ENCODE measurements at regions not wholly inside any gene's neighbourhood (a gene's known extent, or its start where the extent isn't known, plus 50 kb on each side); places are given as distances from the start of the nearest gene placed in this dataset.
"Not testable (repeated sequence)": the region's sequence is repeated elsewhere in the genome, so short reads cannot be mapped to it uniquely, and the experiment has no call there.

DNA sequence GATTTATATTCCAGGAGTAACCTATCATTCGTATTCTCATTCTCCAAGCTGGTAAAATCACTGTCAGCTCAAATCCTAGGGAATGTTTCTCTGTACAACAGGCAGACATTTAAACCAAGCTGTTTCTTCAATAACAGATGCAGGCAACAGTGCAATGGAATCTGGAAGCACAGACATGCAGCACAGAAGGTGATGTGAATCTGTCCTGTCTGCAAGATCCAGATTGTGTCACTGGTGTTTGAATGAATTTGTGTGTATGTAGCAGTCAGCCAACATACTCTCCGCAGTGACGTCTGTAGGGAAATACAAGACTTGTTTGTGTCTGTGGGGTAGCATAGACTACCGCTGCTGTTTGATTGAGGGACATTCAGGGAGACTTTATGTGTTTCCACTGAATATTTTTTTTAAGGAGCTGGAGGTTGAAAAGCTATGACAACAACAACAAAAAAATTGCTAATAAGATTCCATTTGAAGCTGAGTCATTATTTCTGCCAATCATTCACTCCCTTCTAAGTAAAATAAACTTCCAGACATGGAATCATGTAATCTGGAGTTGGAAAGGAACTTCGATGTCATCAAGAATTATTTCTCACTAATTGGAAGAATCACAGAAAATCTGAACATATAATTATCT lies 122.9 kb upstream of the MYO3A start:
- DNase-seq = no peak

DNA sequence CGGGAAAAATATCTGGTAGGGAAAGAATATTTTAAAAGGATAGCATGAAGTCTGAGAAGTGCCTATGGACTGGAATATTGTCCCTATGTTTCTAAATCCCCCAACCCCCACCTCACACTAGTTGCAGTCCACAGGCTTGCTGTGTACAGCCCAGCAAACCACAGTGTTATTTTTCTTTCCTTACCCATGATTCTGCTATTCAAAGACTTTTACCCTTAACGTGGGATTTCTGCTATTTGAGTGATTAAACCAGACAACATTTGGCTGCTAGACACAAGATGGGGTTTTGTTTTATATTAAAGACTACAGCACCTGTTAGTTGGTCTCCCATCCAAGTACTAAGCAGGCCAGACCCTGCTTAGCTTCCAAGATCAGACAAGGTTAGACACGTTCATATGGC lies 120.5 kb upstream of the MYO3A start:
- DNase-seq = no peak

DNA sequence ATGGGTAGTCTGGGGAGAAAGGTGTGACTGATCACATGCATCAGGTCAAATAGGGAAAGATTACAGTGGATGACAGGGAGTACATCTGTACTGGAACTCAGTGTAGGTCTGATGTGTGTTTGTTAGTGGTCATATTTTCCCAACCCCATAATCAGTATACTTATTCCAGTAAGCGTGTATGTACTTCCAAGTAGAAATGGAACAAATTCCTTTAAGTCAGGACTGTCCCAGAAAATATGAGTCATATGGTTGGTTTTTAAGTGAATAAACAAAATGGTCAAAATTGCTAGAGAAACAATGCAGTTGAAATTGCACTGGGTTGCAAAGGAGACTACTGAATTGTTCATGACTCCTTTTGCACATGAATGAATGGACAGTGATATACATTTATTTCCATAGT lies 118.8 kb upstream of the MYO3A start:
- no peak for DNase-seq

DNA sequence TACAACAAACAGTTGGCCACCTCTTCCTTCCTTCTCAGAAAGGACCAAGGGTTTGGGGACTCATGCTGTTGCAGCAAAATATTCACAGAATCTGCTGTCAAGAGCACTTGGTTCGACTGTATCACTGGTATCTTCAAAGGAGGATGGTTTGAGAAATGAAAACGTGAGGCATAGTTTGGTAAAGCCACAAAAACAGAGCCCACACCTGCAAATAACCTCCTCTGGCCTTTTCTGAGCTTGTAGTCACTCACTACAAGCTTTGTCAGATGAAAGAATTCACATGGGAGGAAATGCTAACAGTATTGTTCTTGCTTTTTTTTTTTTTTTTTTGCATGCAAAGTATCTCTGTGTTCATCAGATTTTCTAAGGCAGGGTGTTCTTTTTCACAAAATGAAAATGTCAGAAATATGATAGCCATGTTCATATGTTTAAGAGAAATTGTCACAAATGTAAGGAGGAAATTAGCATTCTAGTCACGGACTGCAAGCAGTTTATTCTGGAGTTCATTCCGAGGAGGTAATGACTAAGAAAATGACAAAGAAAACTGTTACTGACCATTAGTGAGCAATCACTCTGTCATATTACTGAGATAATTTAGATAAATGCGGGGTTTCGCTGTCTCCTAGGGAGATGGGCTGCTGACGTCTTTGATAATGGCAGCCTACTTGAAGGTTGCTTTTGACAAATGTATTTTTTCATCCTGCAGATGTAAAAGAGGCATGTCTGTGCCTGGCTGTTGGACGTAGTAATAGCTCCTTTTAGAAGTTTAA lies 117.8 kb upstream of the MYO3A start:
- no peak for DNase-seq

DNA sequence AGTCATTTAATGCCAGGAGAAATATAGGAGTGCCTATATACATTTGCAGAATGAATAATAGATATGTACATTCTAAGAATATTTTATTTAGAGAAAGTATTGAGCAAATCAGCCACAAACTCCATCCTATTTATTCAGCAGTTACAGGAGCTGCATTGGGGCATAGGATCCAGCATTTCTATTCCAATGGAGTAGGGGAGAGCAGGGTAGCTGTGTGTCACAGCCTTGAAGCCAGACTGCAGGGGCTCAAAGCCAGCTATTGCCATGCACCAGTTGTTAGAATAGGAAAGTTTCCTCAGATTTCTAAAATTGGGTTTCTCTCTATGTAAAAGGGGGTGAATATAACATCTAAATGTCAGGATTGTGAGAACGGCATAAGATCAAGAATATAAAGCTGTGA lies 116.8 kb upstream of the MYO3A start:
- DNase-seq = no peak

DNA sequence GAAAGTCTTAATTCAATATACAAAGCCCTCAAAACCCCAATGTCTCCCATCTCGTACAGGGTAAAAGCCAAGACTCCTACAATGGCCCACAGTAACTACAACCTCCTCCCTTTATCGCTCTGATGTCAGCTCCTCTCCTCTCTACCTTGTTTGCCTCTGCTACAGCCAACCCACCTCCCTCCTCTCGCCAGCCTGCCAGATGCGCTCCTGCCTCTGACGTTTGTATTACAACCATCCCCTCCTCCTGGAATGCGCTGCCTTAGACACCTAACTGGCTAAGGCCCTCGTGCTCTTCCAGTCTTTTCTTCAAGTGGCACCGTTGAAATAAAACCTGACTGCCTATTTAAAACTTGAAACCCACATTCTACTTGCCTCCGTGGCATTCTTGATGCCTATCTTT lies 115.3 kb upstream of the MYO3A start:
- no peak for DNase-seq

DNA sequence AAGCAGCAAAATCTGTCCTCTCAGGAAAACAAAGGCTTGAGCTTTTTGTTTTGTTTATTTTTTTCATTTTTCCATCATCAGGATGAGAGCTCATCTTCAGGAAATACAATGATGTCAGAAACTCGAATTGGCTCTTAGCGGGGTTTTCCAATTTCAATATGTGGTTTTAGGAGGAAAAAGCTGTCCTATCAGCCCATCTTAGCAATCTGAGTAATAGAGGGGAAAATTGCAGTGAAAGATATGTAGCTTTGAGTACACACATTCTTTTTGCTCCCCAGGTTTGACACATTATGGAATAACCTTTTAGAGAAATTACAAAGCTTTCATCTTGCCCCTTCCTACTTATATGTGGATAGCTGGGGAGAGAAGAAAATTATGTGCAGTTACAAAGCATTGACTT lies 113.6 kb upstream of the MYO3A start:
- no peak for DNase-seq

DNA sequence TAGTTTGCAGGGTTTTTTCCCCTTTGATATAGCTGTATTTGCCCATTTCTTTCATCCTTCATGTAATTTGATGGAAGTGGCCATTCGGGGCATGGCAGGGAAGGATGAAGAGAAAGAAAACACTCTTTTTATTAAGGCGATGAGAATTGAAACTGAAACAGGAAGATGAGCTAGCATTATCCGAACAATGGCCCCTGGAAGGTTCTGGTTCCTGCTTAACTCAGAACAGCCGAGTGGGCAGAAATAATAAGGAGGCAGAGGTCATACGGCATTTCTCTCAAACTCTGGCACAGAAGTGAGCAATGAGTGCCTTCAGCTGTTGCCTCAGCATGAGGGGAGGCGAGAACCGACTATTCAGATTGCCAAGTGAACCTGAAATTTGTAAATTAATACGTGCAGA lies 113.2 kb upstream of the MYO3A start:
- DNase-seq = no peak

DNA sequence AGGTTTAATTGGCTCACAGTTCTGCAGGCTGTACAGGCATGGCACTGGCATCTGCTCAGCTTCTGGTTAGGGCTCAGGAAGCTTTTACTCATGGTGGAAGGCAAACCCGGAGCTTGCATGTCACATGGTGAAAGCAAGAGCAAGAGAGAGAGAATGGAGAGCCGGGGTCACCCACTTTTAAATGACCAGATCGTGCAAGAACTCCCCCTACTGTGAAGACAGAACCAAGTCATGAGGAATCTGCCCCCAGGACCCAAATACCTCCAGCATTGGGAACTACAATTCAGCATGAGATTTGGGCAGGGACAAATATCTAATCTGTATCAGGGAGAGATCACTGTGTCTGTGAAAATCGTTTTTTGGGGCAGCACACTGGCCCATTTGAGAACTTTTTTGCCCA lies 110.0 kb upstream of the MYO3A start:
- no peak for DNase-seq

DNA sequence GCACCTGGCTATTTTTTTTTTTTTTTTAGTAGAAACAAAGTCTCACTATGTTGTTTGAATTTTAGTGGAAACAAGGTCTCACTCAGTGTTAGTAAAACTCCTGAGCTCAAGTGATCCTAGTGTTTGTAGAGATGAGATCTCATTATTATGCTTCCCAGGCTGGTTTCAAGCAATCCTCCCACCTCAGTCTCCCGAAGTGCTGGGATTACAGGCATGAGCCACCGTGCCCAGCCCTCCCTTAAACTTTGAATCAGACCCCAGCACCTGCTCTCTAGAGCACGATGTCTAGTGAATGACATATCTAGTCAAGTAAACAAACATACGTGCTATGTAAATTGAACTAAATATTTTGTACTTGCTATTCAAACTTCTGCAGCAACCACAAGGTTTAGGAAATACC lies 105.6 kb upstream of the MYO3A start:
- DNase-seq = no peak

DNA sequence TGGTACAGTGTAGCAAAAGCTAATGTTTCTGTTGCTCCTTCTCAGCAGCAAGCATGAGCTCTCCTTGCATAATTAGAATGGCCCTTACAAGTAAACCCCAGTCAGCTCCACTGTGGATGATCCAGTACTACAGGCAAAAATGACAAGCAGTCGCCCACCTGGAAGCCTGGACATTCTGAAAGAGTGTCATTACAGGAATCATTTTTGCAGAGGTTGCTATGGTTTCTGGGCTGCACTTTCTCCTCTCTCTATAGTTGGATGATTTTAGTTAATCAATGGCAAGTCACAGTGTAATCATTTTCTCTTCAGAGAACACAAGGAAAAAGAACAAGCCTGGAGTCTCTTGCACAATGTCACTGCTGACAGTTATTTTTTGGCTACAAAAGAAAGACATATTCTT lies 102.9 kb upstream of the MYO3A start:
- DNase-seq = no peak

DNA sequence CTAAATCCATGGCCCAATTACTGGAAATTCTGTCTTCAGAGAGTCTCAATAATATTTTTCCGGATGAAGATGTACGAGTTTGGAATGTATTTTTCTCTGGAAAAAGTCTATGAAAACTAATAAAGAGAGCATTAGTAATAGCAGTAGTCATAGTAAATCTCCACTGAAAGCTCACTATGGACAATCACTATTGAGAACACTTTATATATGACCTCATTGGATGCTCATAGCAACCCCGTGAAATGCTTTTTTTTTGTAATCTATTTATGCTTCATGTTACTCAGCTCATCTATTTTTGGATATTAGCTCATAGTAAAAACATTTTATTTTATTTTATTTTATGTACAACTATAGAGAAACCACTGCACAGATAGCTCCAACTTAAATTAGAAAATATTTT lies 94.3 kb upstream of the MYO3A start:
- no peak for DNase-seq

DNA sequence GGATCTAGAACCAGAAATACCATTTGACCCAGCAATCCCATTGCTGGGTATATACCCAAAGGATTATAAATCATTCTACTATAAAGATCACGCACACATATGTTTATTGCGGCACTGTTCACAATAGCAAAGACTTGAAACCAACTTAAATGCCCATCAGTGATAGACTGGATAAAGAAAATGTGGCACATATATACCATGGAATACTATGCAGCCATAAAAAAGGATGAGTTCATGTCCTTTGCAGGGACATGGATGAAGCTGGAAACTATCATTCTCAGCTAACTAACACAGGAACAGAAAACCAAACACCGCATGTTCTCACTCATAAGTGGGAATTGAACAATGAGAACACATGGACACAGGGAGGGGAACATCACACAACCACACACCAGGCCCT lies 93.2 kb upstream of the MYO3A start:
- not testable (repeated sequence) for DNase-seq

DNA sequence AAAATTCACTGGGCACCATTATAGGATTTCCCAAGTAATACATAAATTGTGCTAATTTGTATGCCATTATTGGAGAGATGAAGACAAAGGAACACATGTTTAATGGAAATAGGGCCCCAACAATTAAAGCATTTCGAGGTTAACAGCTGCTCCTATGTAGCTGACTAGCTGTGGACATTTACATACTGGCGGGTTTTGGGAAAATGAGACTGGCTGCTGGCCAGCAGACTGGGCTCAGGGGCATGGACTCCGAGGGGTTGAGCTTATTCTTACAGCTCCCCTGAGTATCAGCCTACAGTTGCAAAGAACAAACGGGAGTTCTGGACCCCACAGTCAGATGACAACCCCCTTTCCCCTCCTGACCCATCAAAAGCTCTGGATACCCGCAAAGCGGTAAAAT lies 91.9 kb upstream of the MYO3A start:
- no peak for DNase-seq

DNA sequence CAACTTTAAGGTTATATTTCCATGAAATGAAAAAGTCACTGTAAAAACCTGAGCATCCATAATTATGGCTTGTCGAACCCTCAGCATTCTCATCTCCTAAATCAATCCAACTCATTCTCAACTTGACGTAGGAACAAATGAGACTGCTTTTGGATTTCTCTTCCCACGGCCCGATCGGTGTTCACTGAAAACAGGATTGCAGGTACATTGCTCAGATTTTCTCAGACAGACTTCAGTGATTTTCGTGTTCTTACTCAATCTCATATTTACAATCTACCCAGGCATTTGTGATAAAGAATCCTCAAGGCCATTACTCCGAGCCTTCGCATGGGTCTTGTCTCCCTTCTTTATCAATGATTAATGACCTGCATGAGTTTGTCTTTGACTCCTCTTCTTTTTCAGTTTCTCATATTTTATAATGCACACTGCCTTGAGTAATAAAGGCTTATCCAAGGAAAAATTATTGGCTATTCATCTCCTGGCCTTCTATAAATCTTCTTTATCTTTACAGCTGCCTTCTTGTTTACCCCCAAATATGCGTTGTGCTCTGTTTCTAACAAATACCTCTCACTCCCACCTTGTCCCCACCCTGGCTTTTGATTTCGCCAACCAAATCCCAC lies 90.4 kb upstream of the MYO3A start:
- no peak for DNase-seq

DNA sequence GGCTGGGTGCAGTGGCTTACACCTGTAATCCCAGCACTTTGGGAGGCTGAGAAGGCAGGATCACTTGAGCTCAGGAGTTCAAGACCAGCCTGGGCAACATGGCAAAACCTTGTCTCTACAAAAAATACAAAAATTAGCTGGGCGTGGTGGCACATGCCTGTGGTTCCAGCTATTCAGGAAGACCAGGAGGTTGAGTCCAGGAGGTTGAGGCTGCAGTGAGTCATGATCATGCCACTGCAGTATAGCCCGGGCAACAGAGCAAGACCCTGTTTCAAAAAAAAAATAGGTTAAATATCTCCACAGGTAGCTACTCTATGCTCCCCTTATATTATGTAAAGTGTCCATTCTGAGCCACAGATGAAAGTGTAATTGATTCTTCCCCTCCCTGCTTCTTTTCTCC lies 89.3 kb upstream of the MYO3A start:
- DNase-seq = not testable (repeated sequence)

DNA sequence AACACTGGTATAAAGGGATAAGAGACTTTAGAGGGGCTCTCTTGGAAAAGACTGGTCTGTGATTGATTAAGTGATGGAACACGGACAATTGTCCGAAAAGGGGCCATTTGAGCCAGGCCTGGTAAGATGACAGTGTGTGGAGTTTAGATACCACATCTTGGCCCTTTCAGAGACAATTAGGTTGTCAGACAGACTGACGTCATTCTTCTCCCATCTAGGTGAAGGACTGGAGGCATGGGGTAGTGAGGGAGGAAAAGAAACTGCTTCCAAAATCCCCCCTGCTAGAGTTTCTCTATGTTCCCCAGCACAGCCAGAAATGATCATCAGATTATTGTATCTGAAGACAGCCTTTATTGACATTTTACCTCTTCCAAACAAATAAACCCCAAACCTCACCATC lies 84.8 kb upstream of the MYO3A start:
- no peak for DNase-seq

DNA sequence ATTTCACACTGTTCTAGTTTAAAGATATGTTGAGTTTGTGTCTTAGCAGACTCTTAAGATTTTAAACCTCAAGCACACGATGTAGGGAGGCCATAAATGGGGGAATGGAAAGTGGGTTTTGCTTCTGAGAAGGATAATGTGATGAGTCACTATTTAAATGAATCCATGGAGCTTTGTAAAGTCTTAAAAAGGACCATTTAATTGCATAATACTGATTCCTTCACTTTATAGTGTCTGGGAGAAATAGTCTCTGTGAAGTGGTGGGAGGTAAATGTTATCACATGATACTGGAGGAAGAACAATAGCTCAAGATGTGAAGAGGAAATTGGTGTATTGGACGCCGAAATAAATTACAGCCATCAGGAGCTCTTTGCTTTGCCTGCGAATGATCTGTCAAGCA lies 84.0 kb upstream of the MYO3A start:
- DNase-seq = no peak

DNA sequence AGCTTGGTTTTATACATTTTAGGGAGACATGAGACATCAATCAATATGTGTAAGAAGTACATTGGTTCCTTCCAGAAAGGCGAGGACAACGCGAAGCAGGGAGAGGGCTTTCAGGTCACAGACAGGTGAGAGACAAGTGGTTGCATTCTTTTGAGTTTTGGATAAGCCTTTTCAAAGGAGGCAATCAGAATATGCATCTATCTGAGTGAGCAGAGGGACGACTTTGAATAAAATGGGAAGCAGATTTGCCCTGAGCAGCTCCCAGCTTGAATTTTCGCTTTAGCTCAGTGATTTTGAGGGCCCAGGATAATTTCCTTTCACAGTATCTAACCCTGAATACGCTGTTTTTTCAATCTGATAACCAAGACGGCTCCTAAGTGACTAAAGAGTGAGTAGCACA lies 82.5 kb upstream of the MYO3A start:
- no peak for DNase-seq

DNA sequence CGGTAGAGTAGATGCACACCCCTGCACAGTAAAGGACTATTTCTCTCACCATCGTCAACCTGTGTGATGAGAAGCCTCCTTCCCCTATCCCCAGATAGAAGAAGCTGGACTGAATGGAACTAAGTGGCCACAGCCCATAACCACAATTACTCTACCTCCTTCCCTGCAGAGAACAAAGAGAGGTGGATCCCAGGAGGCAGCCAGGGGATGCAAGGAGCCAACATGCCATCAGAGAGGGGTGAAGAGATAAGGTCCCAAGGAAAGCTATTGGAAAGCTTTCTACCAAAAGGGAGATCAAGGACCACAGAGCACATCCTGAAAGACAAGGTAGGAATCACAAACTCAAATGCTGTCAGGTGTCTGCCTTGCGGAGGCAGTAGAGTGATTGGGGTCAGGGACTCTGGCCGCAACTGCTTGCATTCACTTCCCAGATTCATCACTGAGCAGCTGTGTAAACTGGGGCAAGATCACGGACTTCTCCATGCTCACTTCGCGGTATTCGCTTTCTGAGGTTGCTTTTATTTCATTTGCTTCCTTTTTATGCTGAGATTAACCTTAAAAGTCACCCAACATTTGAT lies 81.6 kb upstream of the MYO3A start:
- no peak for DNase-seq

DNA sequence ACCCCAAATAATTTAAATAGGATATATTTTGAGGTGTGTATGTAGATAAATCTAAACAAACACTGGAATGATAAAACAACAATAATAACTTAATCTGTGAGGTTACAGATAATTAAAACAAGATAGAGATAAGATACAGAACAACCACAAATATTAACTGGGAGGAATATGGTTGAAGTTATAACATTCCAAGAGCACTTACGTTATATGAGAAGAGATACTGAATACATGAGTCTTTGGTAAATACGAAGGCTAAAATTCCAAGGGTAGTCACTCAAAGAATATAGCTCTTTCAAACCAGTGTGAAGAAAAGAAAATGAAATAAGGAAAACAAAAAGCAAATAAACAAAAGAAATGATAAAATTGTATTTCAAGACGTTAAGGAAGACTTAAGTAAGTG lies 76.0 kb upstream of the MYO3A start:
- DNase-seq = no peak

DNA sequence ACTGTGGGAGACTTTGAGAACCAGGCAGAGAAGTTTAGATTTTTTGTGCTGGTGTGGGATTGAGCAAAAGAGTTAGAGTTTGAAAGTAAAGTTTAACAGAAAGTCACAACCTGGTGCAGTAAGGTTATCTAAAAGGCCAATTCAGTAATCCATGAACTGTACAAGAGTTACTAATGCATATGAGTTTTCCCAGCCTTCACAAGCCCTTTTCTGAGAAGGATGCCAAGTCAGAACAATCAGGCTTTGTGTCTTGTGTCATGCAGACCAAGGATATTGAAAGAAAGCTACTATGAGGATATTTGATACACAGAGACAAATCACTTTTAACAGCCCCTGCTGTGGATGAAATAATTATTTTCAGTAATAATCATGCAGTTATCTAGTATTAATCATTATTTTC lies 68.8 kb upstream of the MYO3A start:
- DNase-seq = no peak

DNA sequence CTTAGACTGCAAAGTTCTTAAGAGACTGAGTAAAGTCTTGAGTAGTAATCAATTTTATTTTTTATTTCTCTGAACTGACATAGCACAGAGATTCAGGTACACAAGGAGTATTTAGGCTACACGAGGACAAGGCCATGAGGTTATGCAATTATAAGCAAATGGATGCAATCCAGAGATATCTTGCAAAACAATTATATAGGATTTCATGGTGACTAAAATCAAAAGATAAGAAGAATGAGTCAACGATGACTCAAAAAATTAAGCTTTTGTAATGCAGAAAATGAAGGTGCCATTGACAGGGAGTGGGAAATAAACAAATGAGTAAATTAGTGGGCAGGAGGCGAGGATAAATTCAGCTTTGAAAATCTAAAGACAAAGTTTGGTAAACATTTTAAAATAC lies 66.7 kb upstream of the MYO3A start:
- no peak for DNase-seq

DNA sequence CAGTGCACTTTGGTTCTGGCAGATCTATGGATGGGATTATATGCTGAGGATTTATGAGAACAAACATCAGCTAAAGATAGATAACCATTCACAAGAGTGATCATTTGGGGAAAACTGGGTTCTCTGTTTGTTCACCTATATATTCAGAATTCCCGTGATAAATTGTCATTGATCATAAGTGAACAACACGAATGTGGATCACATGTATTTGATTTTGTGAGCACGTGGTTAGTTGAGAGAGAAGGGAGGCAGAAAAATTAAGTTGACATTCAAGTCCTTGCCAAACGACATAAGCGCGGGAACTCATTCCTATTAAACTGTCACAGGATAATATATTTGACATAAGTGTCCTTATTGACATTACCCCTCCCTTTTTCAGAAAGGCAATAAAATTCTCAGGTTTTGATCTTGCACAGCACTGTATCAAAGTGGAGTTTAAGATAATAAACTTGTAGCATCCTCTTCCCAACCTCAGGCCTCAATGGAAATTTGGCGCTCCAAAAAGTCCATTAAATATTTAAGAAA lies 64.9 kb upstream of the MYO3A start:
- no peak for DNase-seq

All from NCI-H2107 (cell line).